SK-N-MC (cell line): ENCODE measurements at regions not wholly inside any gene's neighbourhood (a gene's known extent, or its start where the extent isn't known, plus 50 kb on each side); places are given as distances from the start of the nearest gene placed in this dataset.

Source experiments
- EZH2 ChIP-seq: fragments of 200-600 bp; sonication (generic); IDR thresholded peaks from one replicate; pipeline ENCODE4 v1.6.1; 2017; ENCODE audit warnings: antibody characterized with exemption
- FOXP2 ChIP-seq: optimal IDR thresholded peaks from 2 replicates; pipeline ENCODE3; 2011; ENCODE audit warnings: mild to moderate bottlenecking, moderate library complexity; ENCODE audit not compliant: insufficient read depth; ENCODE audit errors: extremely low read length, control extremely low read depth
- POLR2AphosphoS5 ChIP-seq: IDR thresholded peaks from 2 replicates; pipeline ENCODE4 v1.6.1; 2012; ENCODE audit warnings: mild to moderate bottlenecking, low read depth, low read length, borderline replicate concordance

GRCh38 chr2:37871456-37872191, 53.5 kb upstream of the RMDN2 start:
- no peak for TF ChIP-seq POLR2AphosphoS5
- no peak for TF ChIP-seq EZH2
- TF ChIP-seq FOXP2, result no peak
